GM12873 (cell line): ENCODE measurements at regions not wholly inside any gene's neighbourhood (a gene's known extent, or its start where the extent isn't known, plus 50 kb on each side); places are given as distances from the start of the nearest gene placed in this dataset.

Experiments
- TF ChIP-seq, protein P1 (sequence below): IDR thresholded peaks from 2 replicates; pipeline ENCODE4 v1.5.1; 2012; ENCODE audit warnings: low read depth, mild to moderate bottlenecking, moderate library complexity, low read length, control low read depth; ENCODE audit not compliant: insufficient read depth; ENCODE audit errors: missing control alignments

GRCh38 chr14:101369916-101370592 is 191.2 kb upstream of the DIO3 start:
- TF ChIP-seq, protein P1, sequence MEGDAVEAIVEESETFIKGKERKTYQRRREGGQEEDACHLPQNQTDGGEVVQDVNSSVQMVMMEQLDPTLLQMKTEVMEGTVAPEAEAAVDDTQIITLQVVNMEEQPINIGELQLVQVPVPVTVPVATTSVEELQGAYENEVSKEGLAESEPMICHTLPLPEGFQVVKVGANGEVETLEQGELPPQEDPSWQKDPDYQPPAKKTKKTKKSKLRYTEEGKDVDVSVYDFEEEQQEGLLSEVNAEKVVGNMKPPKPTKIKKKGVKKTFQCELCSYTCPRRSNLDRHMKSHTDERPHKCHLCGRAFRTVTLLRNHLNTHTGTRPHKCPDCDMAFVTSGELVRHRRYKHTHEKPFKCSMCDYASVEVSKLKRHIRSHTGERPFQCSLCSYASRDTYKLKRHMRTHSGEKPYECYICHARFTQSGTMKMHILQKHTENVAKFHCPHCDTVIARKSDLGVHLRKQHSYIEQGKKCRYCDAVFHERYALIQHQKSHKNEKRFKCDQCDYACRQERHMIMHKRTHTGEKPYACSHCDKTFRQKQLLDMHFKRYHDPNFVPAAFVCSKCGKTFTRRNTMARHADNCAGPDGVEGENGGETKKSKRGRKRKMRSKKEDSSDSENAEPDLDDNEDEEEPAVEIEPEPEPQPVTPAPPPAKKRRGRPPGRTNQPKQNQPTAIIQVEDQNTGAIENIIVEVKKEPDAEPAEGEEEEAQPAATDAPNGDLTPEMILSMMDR = no peak

DNA sequence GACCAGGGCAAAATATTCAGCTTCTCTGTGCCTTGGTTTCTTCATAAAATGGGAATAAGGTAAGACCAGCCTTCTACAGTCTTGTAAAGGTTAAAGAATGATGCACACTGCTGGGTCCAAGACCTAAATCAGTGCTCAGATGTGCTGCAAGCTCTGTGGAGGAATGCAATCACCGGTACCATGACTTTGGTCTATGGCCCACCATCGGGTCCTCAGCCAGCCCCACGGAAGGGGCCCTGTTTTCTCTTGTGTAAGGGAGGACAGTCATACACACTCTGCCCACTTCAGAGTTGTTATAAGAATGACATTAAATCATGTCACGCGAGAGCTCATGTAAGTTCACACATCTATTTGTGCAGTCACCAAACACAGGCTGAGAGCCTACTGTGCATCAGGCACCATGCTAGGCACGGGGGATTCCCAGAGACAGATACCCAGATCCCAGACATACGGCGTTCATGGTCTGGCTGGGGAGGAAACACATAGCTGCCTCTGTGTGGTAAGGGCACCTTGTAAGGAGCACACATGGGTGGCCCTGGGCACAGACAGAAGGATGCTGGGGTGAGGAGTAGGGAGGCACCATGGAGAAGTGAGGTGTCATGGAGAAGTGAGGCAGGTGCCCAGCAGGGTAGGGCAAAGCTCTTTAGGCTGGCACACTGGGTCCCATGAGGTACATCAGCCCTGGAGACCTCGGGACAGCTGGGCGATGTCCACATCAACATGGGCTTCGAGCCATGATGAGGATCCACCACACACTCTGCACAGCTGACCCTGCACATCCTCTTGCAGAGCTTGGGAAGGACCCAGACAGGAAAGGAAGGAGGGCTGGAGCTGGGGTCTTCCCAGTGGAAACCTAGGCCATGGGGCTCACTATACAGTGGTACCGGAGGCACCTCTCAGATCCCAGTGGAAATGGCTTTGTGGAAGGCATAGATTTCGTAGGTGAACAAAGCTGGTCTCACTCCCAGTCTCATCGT is 190.4 kb upstream of the DIO3 start:
- TF ChIP-seq, protein P1 = no peak

DNA sequence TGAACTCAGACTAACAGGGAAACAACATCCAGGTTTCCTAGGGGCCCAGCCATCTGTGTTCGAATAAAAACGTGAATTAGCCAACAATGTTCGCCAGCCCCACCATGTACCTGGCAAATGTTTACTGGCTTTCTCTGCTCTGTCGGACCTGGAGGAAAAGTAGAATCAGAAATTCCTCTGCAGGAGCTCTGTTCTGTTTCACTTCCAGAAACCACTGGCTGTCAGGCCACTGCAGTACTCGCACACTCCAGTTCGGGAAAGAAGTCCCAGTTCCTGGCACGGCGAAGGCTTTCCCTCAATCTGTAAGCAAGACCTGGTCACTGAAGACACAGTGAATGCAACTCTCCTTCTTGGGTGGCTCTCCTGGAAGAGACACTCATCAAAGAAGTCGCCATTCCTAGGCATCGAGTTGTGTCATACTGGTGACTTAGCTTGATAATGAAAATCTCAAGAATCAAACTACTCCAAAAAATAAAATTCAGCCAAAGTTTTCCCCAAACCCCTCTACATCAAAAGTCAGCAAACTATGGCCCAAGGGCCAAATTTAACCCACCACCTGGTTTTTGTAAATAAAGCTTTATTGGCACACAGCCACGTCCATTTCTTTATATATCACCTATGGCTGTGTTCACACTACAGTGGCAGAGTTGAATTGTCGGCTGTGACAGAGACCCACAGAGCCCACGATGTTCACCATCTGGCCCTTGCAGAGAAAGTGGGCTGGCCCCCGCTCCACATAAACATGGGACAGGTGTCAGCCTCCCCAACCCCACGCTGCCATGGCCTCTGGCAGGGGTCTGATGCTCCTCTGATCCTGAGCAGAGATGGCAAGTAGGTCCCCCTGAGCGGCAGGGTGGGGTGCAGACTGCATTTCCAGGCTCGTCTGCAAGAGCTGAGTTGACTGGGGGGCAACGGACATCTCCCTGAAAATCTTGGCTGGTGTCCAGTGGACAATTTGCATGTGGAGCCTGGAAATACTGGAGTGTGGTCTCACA is 189.2 kb upstream of the DIO3 start:
- TF ChIP-seq, protein P1 = no peak

- TF ChIP-seq, protein P1 = no peak
Observed at GRCh38 chr14:101372894-101373620, 188.2 kb upstream of the DIO3 start.

GRCh38 chr14:101373690-101374295 is 187.5 kb upstream of the DIO3 start:
- TF ChIP-seq, protein P1 = no peak
